Stimulated activated CD4-positive, alpha-beta T cell treated with anti-CD3 and anti-CD28 coated beads, Interleukin-2, amount 100 ng/mL, for 24 hours (primary cell): ENCODE measurements at regions not wholly inside any gene's neighbourhood (a gene's known extent, or its start where the extent isn't known, plus 50 kb on each side); places are given as distances from the start of the nearest gene placed in this dataset.
"Not testable (repeated sequence)": the region's sequence is repeated elsewhere in the genome, so short reads cannot be mapped to it uniquely, and the experiment has no call there.

ENCODE experiments used
- DNase-seq, 2 donors: peaks; one replicate each; pipeline ENCODE4 v3.0.0-alpha.2; 2020

GRCh38 chr16:70014915-70015314, 63.8 kb downstream of the CLEC18A start:
- DNase-seq: not testable (repeated sequence)

GRCh38 chr16:70016751-70017150, 65.6 kb downstream of the CLEC18A start:
- DNase-seq: not testable (repeated sequence)

GRCh38 chr16:70018254-70018653, 67.1 kb downstream of the CLEC18A start:
- peak in 1 of 2 donors; percentile 15 for DNase-seq

- DNase-seq: not testable (repeated sequence)
These were observed 72.1 kb downstream of the CLEC18A start for GRCh38 chr16:70023207-70023606.

GRCh38 chr16:70023956-70024355, 72.8 kb downstream of the CLEC18A start:
- DNase-seq: not testable (repeated sequence)

- DNase-seq: peak in 1 of 2 donors; percentile 2
These were observed 75.2 kb downstream of the CLEC18A start for GRCh38 chr16:70026165-70026854.

- not testable (repeated sequence) for DNase-seq
These were observed 81.2 kb upstream of the PDPR start for GRCh38 chr16:70032906-70033305.

- DNase-seq: not testable (repeated sequence)
These were observed 76.2 kb upstream of the PDPR start for GRCh38 chr16:70037913-70038312.

- not testable (repeated sequence) for DNase-seq
These were observed 73.6 kb upstream of the PDPR start for GRCh38 chr16:70040554-70040953.

GRCh38 chr16:70043538-70044067, 70.5 kb upstream of the PDPR start:
- not testable (repeated sequence) for DNase-seq

GRCh38 chr16:70046560-70046959, 67.6 kb upstream of the PDPR start:
- not testable (repeated sequence) for DNase-seq

- not testable (repeated sequence) for DNase-seq
These were observed 66.0 kb upstream of the PDPR start for GRCh38 chr16:70048083-70048482.

GRCh38 chr16:70058056-70058455, 56.1 kb upstream of the PDPR start:
- not testable (repeated sequence) for DNase-seq

- DNase-seq: not testable (repeated sequence)
These were observed 54.7 kb upstream of the PDPR start for GRCh38 chr16:70059429-70059828.

GRCh38 chr16:70060521-70061027, 53.6 kb upstream of the PDPR start:
- not testable (repeated sequence) for DNase-seq

GRCh38 chr16:70061671-70062218, 52.4 kb upstream of the PDPR start:
- DNase-seq: not testable (repeated sequence)

- not testable (repeated sequence) for DNase-seq
These were observed 51.2 kb upstream of the PDPR start for GRCh38 chr16:70062947-70063346.
